Aorta (tissue), 5 donors: ENCODE measurements at regions not wholly inside any gene's neighbourhood (a gene's known extent, or its start where the extent isn't known, plus 50 kb on each side); places are given as distances from the start of the nearest gene placed in this dataset.
A peak's percentile ranks its signal among the peaks of the same experiment; 100 is the strongest.

Experiments used
- ATAC-seq: fragments of 200-7000 bp; cut with Tn5 transposase; one replicate; pipeline ENCODE4 v1.9.1; 2022; ENCODE audit warnings: moderate library complexity; ENCODE audit not compliant: low FRiP score
- DNase-seq, 2 donors: peaks; one replicate each; pipeline ENCODE4 v3.0.0-alpha.2; 2020
- H3K27ac ChIP-seq, 2 donors: one replicate each; pipeline ENCODE4 v1.5.1; 2013; ENCODE audit warnings: low read length in 2 of 2, mild to moderate bottlenecking in 2 of 2, moderate library complexity in 2 of 2, control low read depth in 1 of 2, inconsistent platforms in 1 of 2, low read depth in 1 of 2
- H3K27me3 ChIP-seq, 2 donors: one replicate each; pipeline ENCODE4 v1.6.1; 2013; ENCODE audit warnings: control low read depth in 1 of 2, low read length in 1 of 2, mild to moderate bottlenecking in 1 of 2, moderate library complexity in 1 of 2; ENCODE audit not compliant: insufficient read depth in 2 of 2, control insufficient read depth in 1 of 2
- H3K36me3 ChIP-seq, 2 donors: one replicate each; pipeline ENCODE4 v1.6.1; 2013; ENCODE audit warnings: control low read depth in 1 of 2, low read length in 1 of 2, mild to moderate bottlenecking in 1 of 2; ENCODE audit not compliant: insufficient read depth in 2 of 2, control insufficient read depth in 1 of 2
- H3K4me1 ChIP-seq, 2 donors: one replicate each; pipeline ENCODE4 v1.6.1; 2013; ENCODE audit warnings: low read length in 2 of 2, control low read depth in 1 of 2, mild to moderate bottlenecking in 1 of 2, moderate library complexity in 1 of 2; ENCODE audit not compliant: insufficient read depth in 2 of 2, control insufficient read depth in 1 of 2
- H3K4me3 ChIP-seq, 2 donors: one replicate each; pipeline ENCODE4 v1.5.1; 2013; ENCODE audit warnings: low read length in 2 of 2, control low read depth in 1 of 2, mild to moderate bottlenecking in 1 of 2
- H3K9me3 ChIP-seq: one replicate; pipeline ENCODE4 v1.6.1; 2013; ENCODE audit warnings: mild to moderate bottlenecking, low read length; ENCODE audit not compliant: control insufficient read depth
- WGBS, 2 donors: extraction: QIAGEN DNeasy Blood & Tissue Kit; methylation state at CpG; one replicate each; pipeline ENCODE4 v1.1.7; 2013; 5-methylcytosine and 5-hydroxymethylcytosine counted together
- intact Hi-C, 2 donors: fragments of 100-400 bp; cut with DNase I; formaldehyde crosslinking; loops; one replicate each; pipeline versions ENCODE4 v1.14.2 to v1.15.0; 2022
- donor health status: healthy with polysubstance abuse.
- donor health status: Bipolar disorder and iron deficiency.
- donor health status: DM: no; HTN: no; CAD: no.
- donor health status: DM: no; HTN: no; CAD: no.
- donor health status: DM: yes; HTN: yes; CAD: no.

- ATAC-seq = no peak
- intact Hi-C loops = no loop called here
Measured at GRCh38 chr7:54390565-54390964, 151.6 kb upstream of the VSTM2A start.

GRCh38 chr7:54392935-54393334, 149.2 kb upstream of the VSTM2A start:
- Histone ChIP-seq H3K27me3 (no peaks in the 10 kb centered on the region), H3K9me3 (peaks cover 1% of the 10 kb centered on the region), H3K36me3 (no peaks in the 10 kb centered on the region), H3K27ac (no peak overlapping the region), H3K4me1 (no peaks in the 10 kb centered on the region), H3K4me3 (no peak overlapping the region)
- intact Hi-C loops = no loop called here
- no peak for DNase-seq
- 57 to 69% methylated on average over 2 of the region's 2 CpGs for WGBS, 2 donors
- ATAC-seq = no peak

More at GRCh38 chr7:54390565-54390964, 151.6 kb upstream of the VSTM2A start:
- no peaks in the 10 kb centered on the region for H3K4me1 ChIP-seq
- no peaks in the 10 kb centered on the region for H3K9me3 ChIP-seq
- H3K27me3 ChIP-seq = no peaks in the 10 kb centered on the region
- no peak overlapping the region for H3K4me3 ChIP-seq
- no peaks in the 10 kb centered on the region for H3K36me3 ChIP-seq
- whole genome bisulfite sequencing, 2 donors = 84 to 87% methylated on average over 1 of the region's 1 CpG
- no peak overlapping the region for H3K27ac ChIP-seq
- DNase-seq = no peak

DNA sequence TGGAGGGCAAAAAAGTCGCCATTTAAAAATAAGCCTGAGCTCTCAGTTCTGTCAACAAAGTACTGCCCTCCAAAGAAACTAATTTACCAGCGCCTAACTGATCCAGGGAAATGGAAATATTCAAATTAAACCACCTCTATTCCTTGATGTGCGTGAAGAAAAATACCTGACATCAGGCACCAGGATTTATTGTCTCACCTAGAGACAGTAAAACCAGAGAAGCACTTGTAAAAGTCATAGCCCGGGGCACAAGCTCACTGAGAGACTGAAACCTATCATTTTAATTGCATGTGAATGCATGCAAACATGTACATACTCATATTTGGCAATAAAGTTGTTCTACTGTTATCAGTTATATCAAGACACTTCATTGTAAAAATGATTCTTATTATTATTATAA, 147.3 kb upstream of the VSTM2A start:
- no peak for DNase-seq
- Histone ChIP-seq H3K27me3 (no peaks in the 10 kb centered on the region), H3K4me3 (no peak overlapping the region), H3K27ac (no peak overlapping the region), H3K36me3 (no peaks in the 10 kb centered on the region), H3K4me1 (no peaks in the 10 kb centered on the region), H3K9me3 (peaks cover 1% of the 10 kb centered on the region)
- 81 to 83% methylated on average over 4 of the region's 4 CpGs for WGBS, 2 donors
- no peak for ATAC-seq
- intact Hi-C loops = no loop called here

GRCh38 chr7:54397836-54398612, 144.2 kb upstream of the VSTM2A start:
- Histone ChIP-seq H3K27me3 (no peaks in the 10 kb centered on the region), H3K9me3 (peaks cover 1% of the 10 kb centered on the region), H3K27ac (no peak overlapping the region), H3K36me3 (no peaks in the 10 kb centered on the region), H3K4me3 (no peak overlapping the region), H3K4me1 (no peaks in the 10 kb centered on the region)
- intact Hi-C loops = no loop called here
- ATAC-seq (no peak), DNase-seq (no peak)
- 88 to 93% methylated on average over 6 of the region's 6 CpGs for WGBS, 2 donors

DNA sequence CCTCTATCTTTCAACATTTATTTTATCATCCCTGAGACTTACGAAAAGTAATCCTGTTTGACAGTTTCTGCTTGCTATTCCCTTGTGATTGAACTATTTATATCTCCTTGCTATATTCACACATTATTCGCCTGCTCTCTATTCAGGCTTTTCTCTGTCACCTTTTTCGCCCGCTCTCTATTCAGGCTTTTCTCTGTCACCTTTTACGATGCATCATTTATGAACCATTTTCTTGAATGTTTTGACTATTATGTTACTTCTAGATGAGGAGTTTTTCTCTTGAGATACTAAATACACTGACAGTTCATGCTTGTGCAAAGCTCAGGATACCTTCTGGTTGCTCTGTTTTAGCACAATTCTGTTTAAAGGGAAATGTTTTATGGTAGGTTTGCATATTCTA, 143.3 kb upstream of the VSTM2A start:
- Histone ChIP-seq H3K9me3 (peaks cover 1% of the 10 kb centered on the region), H3K4me1 (no peaks in the 10 kb centered on the region), H3K4me3 (no peak overlapping the region), H3K27me3 (no peaks in the 10 kb centered on the region), H3K36me3 (no peaks in the 10 kb centered on the region), H3K27ac (no peak overlapping the region)
- intact Hi-C loops = no loop called here
- WGBS, 2 donors = 52 to 65% methylated on average over 5 of the region's 5 CpGs
- DNase-seq (no peak), ATAC-seq (no peak)

DNA sequence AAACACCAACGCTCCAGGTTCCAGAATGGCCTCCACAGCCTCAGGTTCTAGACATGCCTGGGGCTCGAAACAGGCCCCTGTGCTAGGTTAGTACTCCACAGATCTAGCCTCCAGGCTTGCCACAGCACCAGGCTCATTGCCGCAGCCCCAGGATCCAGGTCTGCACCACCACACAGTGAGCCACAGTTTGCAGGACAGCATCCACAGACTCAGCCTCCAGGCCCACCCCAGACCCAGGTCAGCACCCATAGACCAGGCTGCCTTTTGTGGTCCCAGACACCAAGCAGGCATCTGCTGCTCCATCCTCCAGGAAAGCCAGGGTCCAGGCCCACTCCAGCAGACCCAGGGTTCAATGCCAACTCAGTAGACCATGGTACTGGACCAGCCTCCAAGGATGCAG, 132.3 kb upstream of the VSTM2A start:
- H3K27me3 ChIP-seq = no peaks in the 10 kb centered on the region
- H3K27ac ChIP-seq = no peak overlapping the region
- WGBS, 2 donors = 77 to 80% methylated on average over 3 of the region's 3 CpGs
- H3K9me3 ChIP-seq = peaks cover 4% of the 10 kb centered on the region
- intact Hi-C loops = no loop called here
- no peaks in the 10 kb centered on the region for H3K36me3 ChIP-seq
- H3K4me1 ChIP-seq = no peaks in the 10 kb centered on the region
- DNase-seq (no peak), ATAC-seq (peak; percentile 19)
- H3K4me3 ChIP-seq = no peak overlapping the region

DNA sequence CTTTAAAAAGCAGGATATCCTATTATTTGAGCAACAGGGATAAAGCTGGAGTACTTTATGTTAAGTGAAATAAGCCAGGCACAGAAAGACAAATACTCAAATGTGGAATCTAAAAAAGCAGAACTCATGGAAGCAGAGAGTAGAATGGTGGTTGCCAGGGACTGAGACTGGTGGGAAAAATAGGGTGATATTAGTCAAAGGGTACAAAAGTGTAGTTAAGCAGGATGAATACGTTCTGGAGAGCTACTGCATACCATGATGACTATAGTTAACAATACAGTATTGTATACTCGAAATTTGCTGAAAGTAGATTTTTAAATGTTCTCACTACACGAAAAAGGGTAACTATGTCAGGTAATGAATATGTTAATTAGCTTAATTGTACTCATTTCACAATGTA, 125.5 kb upstream of the VSTM2A start:
- Histone ChIP-seq H3K27ac (no peak overlapping the region), H3K4me1 (no peaks in the 10 kb centered on the region), H3K9me3 (peaks cover 2% of the 10 kb centered on the region), H3K36me3 (no peaks in the 10 kb centered on the region), H3K27me3 (no peaks in the 10 kb centered on the region), H3K4me3 (no peak overlapping the region)
- ATAC-seq (no peak), DNase-seq (no peak)
- WGBS, 2 donors = 54 to 58% methylated on average over 3 of the region's 3 CpGs
- intact Hi-C loops = no loop called here

DNA sequence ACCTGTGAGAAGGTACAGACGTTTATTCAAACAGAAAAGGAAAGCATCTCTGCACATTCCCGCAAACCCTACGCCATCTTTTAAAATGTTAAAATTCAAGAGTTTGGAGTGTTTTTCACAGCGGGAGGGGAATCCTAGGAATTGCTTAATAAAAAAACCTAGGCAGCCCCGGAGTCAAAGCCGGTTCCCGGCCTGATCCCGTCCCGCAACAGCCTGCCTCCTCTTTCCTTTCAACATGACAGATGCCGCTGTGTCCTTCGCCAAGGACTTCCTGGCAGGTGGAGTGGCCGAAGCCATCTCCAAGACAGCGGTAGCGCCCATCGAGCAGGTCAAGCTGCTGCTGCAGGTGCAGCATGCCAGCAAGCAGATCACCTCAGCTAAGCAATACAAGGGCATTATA, 123.0 kb upstream of the VSTM2A start:
- intact Hi-C loops = no loop called here
- Histone ChIP-seq H3K4me1 (no peaks in the 10 kb centered on the region), H3K36me3 (no peaks in the 10 kb centered on the region), H3K27ac (no peak overlapping the region), H3K4me3 (no peak overlapping the region), H3K27me3 (no peaks in the 10 kb centered on the region), H3K9me3 (peaks cover 2% of the 10 kb centered on the region)
- DNase-seq (no peak), ATAC-seq (no peak)
- WGBS, 2 donors = 82 to 87% methylated on average over 15 of the region's 15 CpGs

DNA sequence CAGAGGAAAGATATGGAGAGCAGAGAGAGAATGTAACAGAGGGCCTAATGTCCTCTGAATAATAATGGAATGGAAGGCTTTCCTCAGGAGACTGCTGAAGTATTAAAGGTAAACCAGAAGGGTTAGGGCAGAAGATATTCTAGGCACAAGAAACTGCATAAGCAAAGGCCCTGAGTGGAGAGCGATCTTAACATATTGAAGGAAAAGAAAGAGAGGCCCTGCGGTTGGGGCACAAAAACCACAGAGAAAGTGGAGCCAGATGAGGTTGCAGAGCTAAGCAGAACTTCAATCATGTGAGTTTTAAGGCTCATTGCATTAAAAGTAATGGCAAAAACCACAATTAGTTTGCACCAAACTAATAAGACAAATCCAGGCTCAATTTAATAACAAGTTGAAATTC, 115.8 kb upstream of the VSTM2A start:
- DNase-seq = no peak
- H3K27me3 ChIP-seq = no peaks in the 10 kb centered on the region
- no peak for ATAC-seq
- H3K9me3 ChIP-seq = peaks cover 3% of the 10 kb centered on the region
- H3K36me3 ChIP-seq = no peaks in the 10 kb centered on the region
- H3K4me1 ChIP-seq = peaks cover 0 to 2% of the 10 kb centered on the region in 2 donors
- intact Hi-C loops = no loop called here
- no peak overlapping the region for H3K4me3 ChIP-seq
- 69 to 75% methylated on average over 2 of the region's 2 CpGs for WGBS, 2 donors
- H3K27ac ChIP-seq = no peak overlapping the region
